ENCODE measurements at regions not wholly inside any gene's neighbourhood (a gene's known extent, or its start where the extent isn't known, plus 50 kb on each side); places are given as distances from the start of the nearest gene placed in this dataset.

DNA sequence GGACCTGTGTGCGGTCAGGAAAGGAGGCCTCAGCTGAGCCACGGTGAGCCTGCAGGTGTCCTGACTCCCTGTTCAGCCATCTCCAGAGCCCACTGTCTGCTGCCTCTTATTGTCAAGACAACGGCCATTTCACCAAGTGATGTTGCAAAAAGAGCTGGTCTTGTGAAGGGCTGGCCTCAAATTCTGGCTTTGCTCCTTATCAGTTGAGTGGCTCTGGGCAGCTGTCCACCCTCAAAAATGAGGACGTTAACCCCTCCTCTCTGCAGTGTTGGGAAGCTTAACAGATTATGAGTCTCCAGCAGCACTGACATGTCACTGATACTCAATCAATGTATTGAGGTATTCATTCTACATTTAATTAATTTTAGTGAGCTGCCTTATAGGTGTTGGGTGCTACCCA lies 171.1 kb upstream of the TOX3 start:
- H2AK5ac ChIP-seq (ENCODE audit: low read depth, low read length): no peak overlapping the region
- no peaks in the 10 kb centered on the region for H3K79me2 ChIP-seq (ENCODE audit: control insufficient read depth in 1 of 2, insufficient read depth in 2 of 2, low read length in 2 of 2)
- no peaks in the 10 kb centered on the region for H3K4me1 ChIP-seq (replicated peaks in 1 of 4; ENCODE audit: control insufficient read depth in 3 of 4, insufficient read depth in 4 of 4, low read length in 3 of 4)
- H2BK12ac ChIP-seq (ENCODE audit: low read depth, low read length): no peak overlapping the region
- H3K27me3 ChIP-seq (replicated peaks in 1 of 4; ENCODE audit: control insufficient read depth in 3 of 4, extremely low read depth in 1 of 4, insufficient read depth in 3 of 4, low read length in 3 of 4): no peaks in the 10 kb centered on the region
- H4K91ac ChIP-seq (replicated peaks; ENCODE audit: insufficient read length, low read length): no peak overlapping the region
- H2BK20ac ChIP-seq (ENCODE audit: low read length): no peak overlapping the region
- H3K4ac ChIP-seq (replicated peaks; ENCODE audit: insufficient read length, low read depth, low read length): no peak overlapping the region
- H3K79me1 ChIP-seq (ENCODE audit: low read depth, low read length): no peaks in the 10 kb centered on the region
- DNase-seq (ENCODE audit: low read depth in 1 of 2, low spot score in 2 of 2): no peak
- H3K4me3 ChIP-seq (ENCODE audit: extremely low read depth in 1 of 4, insufficient read depth in 2 of 4, low read depth in 3 of 4, low read length in 4 of 4): no peak overlapping the region
- H2BK15ac ChIP-seq (ENCODE audit: low read length): no peak overlapping the region
- H3K9ac ChIP-seq (replicated peaks in 1 of 4; ENCODE audit: extremely low read depth in 1 of 4, low read depth in 3 of 4, low read length in 3 of 4): no peak overlapping the region
- no peak overlapping the region for H3K27ac ChIP-seq (ENCODE audit: low read depth, low read length)
- H2AFZ ChIP-seq (ENCODE audit: low read length): no peak overlapping the region
- no peak overlapping the region for H3K14ac ChIP-seq (ENCODE audit: insufficient read length)
- H3K9me3 ChIP-seq (ENCODE audit: insufficient read depth in 2 of 2, low read depth in 1 of 2, low read length in 1 of 2): no peaks in the 10 kb centered on the region
- 91% methylated on average over 4 of the region's 4 CpGs; no CpG with 5 or more reads in 1 of the 2 experiments for WGBS, 2 experiments (ENCODE audit: extremely low coverage in 1 of 2, insufficient coverage in 1 of 2, insufficient read length in 1 of 2, insufficient replicate concordance in 2 of 2, low coverage in 1 of 2, low lambda C conversion rate in 2 of 2, missing lambda C conversion rate in 1 of 2)
- no peak overlapping the region for H2BK120ac ChIP-seq (replicated peaks; ENCODE audit: low read depth, low read length)
- no peak overlapping the region for H4K5ac ChIP-seq (ENCODE audit: insufficient read length, low read depth, low read length)
- FAIRE-seq: no peak
- no peaks in the 10 kb centered on the region for H3K36me3 ChIP-seq (ENCODE audit: control insufficient read depth in 2 of 4, insufficient read depth in 4 of 4, low read length in 3 of 4)
- TF ChIP-seq RXRA (IDR thresholded peaks at IDR 0.05; ENCODE audit: insufficient read depth, low read depth, low read length) (no peak), FOSL1 (IDR thresholded peaks at IDR 0.05; ENCODE audit: insufficient read depth, low read depth, low read length) (no peak), PHF8 (conservative IDR thresholded peaks at IDR 0.05; ENCODE audit: low read depth, low read length) (no peak), CHD1 (IDR thresholded peaks at IDR 0.05; ENCODE audit: low read depth, low read length) (no peak), NRF1 (IDR thresholded peaks at IDR 0.05; ENCODE audit: low read depth, low read length) (no peak), JUND (IDR thresholded peaks at IDR 0.05; ENCODE audit: low read length) (no peak), CREB1 (IDR thresholded peaks at IDR 0.05) (no peak), SP1 (IDR thresholded peaks at IDR 0.05; ENCODE audit: low read depth, low read length) (no peak), BRCA1 (IDR thresholded peaks at IDR 0.05; ENCODE audit: low read depth, low read length) (no peak), CEBPB (IDR thresholded peaks at IDR 0.05; ENCODE audit: low read depth, low read length) (no peak)
- no peak overlapping the region for H3K56ac ChIP-seq (replicated peaks; ENCODE audit: insufficient read length, low read depth, low read length)
- H4K8ac ChIP-seq (ENCODE audit: extremely low read depth, insufficient read depth, low read length): no peak overlapping the region
- POLR2A ChIA-PET (ENCODE audit: partially characterized antibody): interaction anchor here (0.6 kb wide), 1 partner anchor 954 kb away, joined by 5 read pairs; no protein-coding TSS in a partner anchor
- no peak overlapping the region for H3K23ac ChIP-seq (ENCODE audit: insufficient read length)
- H3K23me2 ChIP-seq (ENCODE audit: low read depth, low read length): no peaks in the 10 kb centered on the region; the same call in 1 of the 2 replicates
- no peak overlapping the region for H3K4me2 ChIP-seq (ENCODE audit: insufficient read depth in 1 of 2, low read depth in 2 of 2, low read length in 2 of 2)
- H2BK5ac ChIP-seq (ENCODE audit: low read depth, low read length): no peak overlapping the region
- H4K20me1 ChIP-seq (replicated peaks in 1 of 2; ENCODE audit: control insufficient read depth in 1 of 2, insufficient read depth in 2 of 2, low read length in 2 of 2): no peaks in the 10 kb centered on the region
- CTCF ChIA-PET (ENCODE audit: partially characterized antibody): interaction anchor here (1.2 to 3.5 kb wide), 4 partner anchors 9 to 165 kb away, joined by 3 to 13 read pairs (median 5); no protein-coding TSS in a partner anchor
- H3K18ac ChIP-seq (ENCODE audit: extremely low read depth, low read length): no peak overlapping the region
